ENCODE measurements at regions not wholly inside any gene's neighbourhood (a gene's known extent, or its start where the extent isn't known, plus 50 kb on each side); places are given as distances from the start of the nearest gene placed in this dataset.

- no peak for TF ChIP-seq ZFX (IDR thresholded peaks at IDR 0.05; ENCODE audit: borderline replicate concordance)
- TF ChIP-seq, protein P1, sequence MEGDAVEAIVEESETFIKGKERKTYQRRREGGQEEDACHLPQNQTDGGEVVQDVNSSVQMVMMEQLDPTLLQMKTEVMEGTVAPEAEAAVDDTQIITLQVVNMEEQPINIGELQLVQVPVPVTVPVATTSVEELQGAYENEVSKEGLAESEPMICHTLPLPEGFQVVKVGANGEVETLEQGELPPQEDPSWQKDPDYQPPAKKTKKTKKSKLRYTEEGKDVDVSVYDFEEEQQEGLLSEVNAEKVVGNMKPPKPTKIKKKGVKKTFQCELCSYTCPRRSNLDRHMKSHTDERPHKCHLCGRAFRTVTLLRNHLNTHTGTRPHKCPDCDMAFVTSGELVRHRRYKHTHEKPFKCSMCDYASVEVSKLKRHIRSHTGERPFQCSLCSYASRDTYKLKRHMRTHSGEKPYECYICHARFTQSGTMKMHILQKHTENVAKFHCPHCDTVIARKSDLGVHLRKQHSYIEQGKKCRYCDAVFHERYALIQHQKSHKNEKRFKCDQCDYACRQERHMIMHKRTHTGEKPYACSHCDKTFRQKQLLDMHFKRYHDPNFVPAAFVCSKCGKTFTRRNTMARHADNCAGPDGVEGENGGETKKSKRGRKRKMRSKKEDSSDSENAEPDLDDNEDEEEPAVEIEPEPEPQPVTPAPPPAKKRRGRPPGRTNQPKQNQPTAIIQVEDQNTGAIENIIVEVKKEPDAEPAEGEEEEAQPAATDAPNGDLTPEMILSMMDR (IDR thresholded peaks at IDR 0.05): no peak
Measured at GRCh38 chr9:22214021-22214420, 204.9 kb upstream of the CDKN2B start.

Data from 22Rv1 (cell line).